ENCODE measurements at regions not wholly inside any gene's neighbourhood (a gene's known extent, or its start where the extent isn't known, plus 50 kb on each side); places are given as distances from the start of the nearest gene placed in this dataset.

GRCh38 chr3:148162132-148162531 is 535.6 kb upstream of the AGTR1 start (continued):
- TF ChIP-seq ZNF592 (IDR thresholded peaks at IDR 0.05) (no peak), E2F8 (IDR thresholded peaks at IDR 0.05; ENCODE audit: low read depth, partially characterized antibody) (no peak)

GRCh38 chr3:148168347-148168746 is 529.4 kb upstream of the AGTR1 start:
- no peak overlapping the region for H3K4me3 ChIP-seq
- no peaks in the 10 kb centered on the region for H3K4me1 ChIP-seq (ENCODE audit: control insufficient read depth, insufficient read depth, low read length)
- no peaks in the 10 kb centered on the region for H3K36me3 ChIP-seq (ENCODE audit: control insufficient read depth in 2 of 2, insufficient read depth in 2 of 2, low read length in 1 of 2)
- FAIRE-seq (no peak), DNase-seq (ENCODE audit: low read depth, low spot score) (no peak), ATAC-seq (no peak)
- no peaks in the 10 kb centered on the region for H3K79me2 ChIP-seq (ENCODE audit: control insufficient read depth, insufficient read depth, low read length)
- no peaks in the 10 kb centered on the region for H3K9me3 ChIP-seq (replicated peaks; ENCODE audit: control insufficient read depth, insufficient read depth, low read length)
- ChIA-PET SMC1A (ENCODE audit: uncharacterized antibody, unreplicated experiment) (interaction anchor here (0.6 kb wide), 1 partner anchor 42 kb away, joined by 4 read pairs; no protein-coding TSS in a partner anchor), RAD21 (ENCODE audit: unreplicated experiment) (no interaction called here), CTCF (no interaction called here), POLR2A (no interaction called here)
- no peak overlapping the region for H3K4me2 ChIP-seq (ENCODE audit: control insufficient read depth, insufficient read depth)
- no peak overlapping the region for H3K27ac ChIP-seq (ENCODE audit: control insufficient read depth, insufficient read depth)
- intact Hi-C loops (cut with micrococcal nuclease; ENCODE audit: unreplicated experiment) (no loop called here), in situ Hi-C loops (cut with MboI) (no loop called here)
- BruUV-seq (replicated peaks) = no TSS peak
- H4K20me1 ChIP-seq (ENCODE audit: control insufficient read depth, insufficient read depth) = no peaks in the 10 kb centered on the region
- H3K9ac ChIP-seq (ENCODE audit: control insufficient read depth, insufficient read depth, low read length) = no peak overlapping the region
- no peak overlapping the region for H2AFZ ChIP-seq (ENCODE audit: control insufficient read depth, low read depth, low read length)
- 44% methylated on average over 2 of the region's 2 CpGs for WGBS (ENCODE audit: insufficient coverage, insufficient replicate concordance, low lambda C conversion rate, missing lambda C conversion rate)
- no peaks in the 10 kb centered on the region for H3K27me3 ChIP-seq (replicated peaks in 1 of 2; ENCODE audit: control insufficient read depth in 2 of 2, insufficient read depth in 2 of 2, low read length in 1 of 2)
- TF ChIP-seq KAT2A (conservative IDR thresholded peaks at IDR 0.05; ENCODE audit: control insufficient read depth, low read depth, low read length) (no peak), SUZ12 (IDR thresholded peaks at IDR 0.05; ENCODE audit: unreplicated experiment) (no peak), NBN (IDR thresholded peaks at IDR 0.05) (no peak), BCL3 (IDR thresholded peaks at IDR 0.05; ENCODE audit: borderline replicate concordance, insufficient read depth, low read depth, low read length, poor library complexity, severe bottlenecking) (no peak), FOXM1 (IDR thresholded peaks at IDR 0.05; ENCODE audit: low read depth, low read length) (no peak), ATF2 (IDR thresholded peaks at IDR 0.05; ENCODE audit: low read length) (no peak), NRF1 (conservative IDR thresholded peaks at IDR 0.05; ENCODE audit: low read depth, low read length) (no peak)
